ENCODE measurements at regions not wholly inside any gene's neighbourhood (a gene's known extent, or its start where the extent isn't known, plus 50 kb on each side); places are given as distances from the start of the nearest gene placed in this dataset.

GRCh38 chr5:174287761-174288160, 242.3 kb downstream of the NSG2 start:
- DNase-seq (ENCODE audit: low read depth): peak; percentile 5

- no peak for DNase-seq (ENCODE audit: low read depth)
These were observed 242.9 kb downstream of the NSG2 start for GRCh38 chr5:174288439-174288838.

- DNase-seq (ENCODE audit: low read depth): peak; percentile 44
These were observed 245.7 kb downstream of the NSG2 start for GRCh38 chr5:174291162-174291561.

- DNase-seq (ENCODE audit: low read depth): no peak
These were observed 246.8 kb downstream of the NSG2 start for GRCh38 chr5:174292348-174292747.

- no peak for DNase-seq (ENCODE audit: low read depth)
These were observed 247.5 kb downstream of the NSG2 start for GRCh38 chr5:174293006-174293405.

GRCh38 chr5:174293481-174293880, 248.0 kb downstream of the NSG2 start:
- DNase-seq (ENCODE audit: low read depth): no peak

GRCh38 chr5:174294891-174295620, 249.6 kb downstream of the NSG2 start:
- DNase-seq (ENCODE audit: low read depth): no peak

GRCh38 chr5:174295702-174296436, 250.4 kb downstream of the NSG2 start:
- DNase-seq (ENCODE audit: low read depth): peak; percentile 33

- no peak for DNase-seq (ENCODE audit: low read depth)
These were observed 254.8 kb downstream of the NSG2 start for GRCh38 chr5:174300118-174300940.

- DNase-seq (ENCODE audit: low read depth): no peak
These were observed 255.6 kb downstream of the NSG2 start for GRCh38 chr5:174300941-174301761.

- no peak for DNase-seq (ENCODE audit: low read depth)
These were observed 256.5 kb downstream of the NSG2 start for GRCh38 chr5:174301848-174302625.

GRCh38 chr5:174303035-174303434, 257.5 kb downstream of the NSG2 start:
- DNase-seq (ENCODE audit: low read depth): no peak

GRCh38 chr5:174303437-174304045, 258.0 kb downstream of the NSG2 start:
- DNase-seq (ENCODE audit: low read depth): no peak

GRCh38 chr5:174305241-174305681, 259.8 kb downstream of the NSG2 start:
- DNase-seq (ENCODE audit: low read depth): no peak

GRCh38 chr5:174306345-174307030, 261.0 kb downstream of the NSG2 start:
- peak; percentile 63 for DNase-seq (ENCODE audit: low read depth)

GRCh38 chr5:174307031-174307408, 261.5 kb downstream of the NSG2 start:
- no peak for DNase-seq (ENCODE audit: low read depth)

- DNase-seq (ENCODE audit: low read depth): no peak
These were observed 262.3 kb downstream of the NSG2 start for GRCh38 chr5:174307656-174308271.

GRCh38 chr5:174309131-174309795, 263.8 kb downstream of the NSG2 start:
- DNase-seq (ENCODE audit: low read depth): no peak

- no peak for DNase-seq (ENCODE audit: low read depth)
These were observed 264.7 kb downstream of the NSG2 start for GRCh38 chr5:174310243-174310642.
